WTC11 (cell line): ENCODE measurements at regions not wholly inside any gene's neighbourhood (a gene's known extent, or its start where the extent isn't known, plus 50 kb on each side); places are given as distances from the start of the nearest gene placed in this dataset.

Source experiments
- ATAC-seq: fragments of 200-7000 bp; cut with Tn5 transposase; 2 replicates; pipeline ENCODE4 v1.10.0; 2021; ENCODE audit warnings: mild to moderate bottlenecking, moderate library complexity
- CTCF ChIA-PET: fragments of 300-600 bp; sonication (Branson Sonifier 250); formaldehyde crosslinking; loops from one replicate; lab custom pipeline; 2021; ENCODE audit warnings: antibody characterized with exemption; lab: Charles Lee
- POLR2A ChIA-PET: fragments of 350-600 bp; sonication (Branson Sonifier 250); formaldehyde crosslinking; loops from one replicate; lab custom pipeline; 2021; ENCODE audit warnings: antibody characterized with exemption; lab: Charles Lee
- DNase-seq: peaks from one replicate; pipeline ENCODE4 v3.0.0; 2021; ENCODE audit warnings: low spot score
- H3K27ac Mint-ChIP-seq: 2 replicates; pipeline ENCODE4 v1.8.0; 2021; ENCODE audit warnings: mixed read lengths
- H3K27me3 Mint-ChIP-seq: 2 replicates; pipeline ENCODE4 v1.8.0; 2021; ENCODE audit warnings: low read depth, mild to moderate bottlenecking, moderate library complexity, mixed read lengths
- H3K36me3 Mint-ChIP-seq: 2 replicates; pipeline ENCODE4 v1.8.0; 2021; ENCODE audit warnings: mixed read lengths
- H3K4me1 Mint-ChIP-seq: 2 replicates; pipeline ENCODE4 v1.8.0; 2022; ENCODE audit warnings: mixed read lengths
- H3K4me3 Mint-ChIP-seq: 2 replicates; pipeline ENCODE4 v1.8.0; 2021; ENCODE audit warnings: mild to moderate bottlenecking, moderate library complexity, mixed read lengths
- H3K9me3 Mint-ChIP-seq: 2 replicates; pipeline ENCODE4 v1.8.0; 2021; ENCODE audit warnings: mixed read lengths
- CBFB ChIP-seq: sonication (generic); formaldehyde crosslinking; IDR thresholded peaks from 2 replicates; pipeline ENCODE4 v1.8.1; 2022; ENCODE audit warnings: mild to moderate bottlenecking, low read depth, missing genetic modification reagents
- ETV6 ChIP-seq: sonication (generic); formaldehyde crosslinking; IDR thresholded peaks from 2 replicates; pipeline ENCODE4 v1.8.1; 2022; ENCODE audit warnings: mild to moderate bottlenecking, missing genetic modification reagents
- PRRX2 ChIP-seq: fragments of 250-450 bp; sonication (Bioruptor Pico); IDR thresholded peaks from 2 replicates; pipeline ENCODE4 v1.8.0; 2021; ENCODE audit warnings: mild to moderate bottlenecking
- SP1 ChIP-seq: sonication (generic); formaldehyde crosslinking; conservative IDR thresholded peaks from 2 replicates; pipeline ENCODE4 v1.8.1; 2022; ENCODE audit warnings: missing genetic modification reagents
- TEAD1 ChIP-seq: sonication (generic); formaldehyde crosslinking; IDR thresholded peaks from 2 replicates; pipeline ENCODE4 v1.8.0; 2022; ENCODE audit warnings: mild to moderate bottlenecking, missing genetic modification reagents
- ZBTB21 ChIP-seq: sonication (generic); formaldehyde crosslinking; IDR thresholded peaks from 2 replicates; pipeline ENCODE4 v1.8.1; 2023; ENCODE audit warnings: mild to moderate bottlenecking, missing genetic modification reagents, borderline replicate concordance
- ZNF121 ChIP-seq: sonication (generic); formaldehyde crosslinking; IDR thresholded peaks from 2 replicates; pipeline ENCODE4 v1.8.0; 2023; ENCODE audit warnings: missing genetic modification reagents
- ZNF317 ChIP-seq: sonication (generic); formaldehyde crosslinking; IDR thresholded peaks from 2 replicates; pipeline ENCODE4 v1.8.1; 2023; ENCODE audit warnings: low read depth, mild to moderate bottlenecking, moderate library complexity, missing genetic modification reagents, borderline replicate concordance
- TF ChIP-seq, protein P1 (sequence below): sonication (generic); formaldehyde crosslinking; IDR thresholded peaks from 2 replicates; pipeline ENCODE4 v1.8.0; 2022; ENCODE audit warnings: missing genetic modification reagents
- TF ChIP-seq, protein P2 (sequence below): sonication (generic); formaldehyde crosslinking; IDR thresholded peaks from 2 replicates; pipeline ENCODE4 v1.8.0; 2022; ENCODE audit warnings: mild to moderate bottlenecking, missing genetic modification reagents
- TF ChIP-seq, protein P3 (sequence below): sonication (generic); formaldehyde crosslinking; IDR thresholded peaks from 2 replicates; pipeline ENCODE4 v1.8.0; 2023; ENCODE audit warnings: missing genetic modification reagents

DNA sequence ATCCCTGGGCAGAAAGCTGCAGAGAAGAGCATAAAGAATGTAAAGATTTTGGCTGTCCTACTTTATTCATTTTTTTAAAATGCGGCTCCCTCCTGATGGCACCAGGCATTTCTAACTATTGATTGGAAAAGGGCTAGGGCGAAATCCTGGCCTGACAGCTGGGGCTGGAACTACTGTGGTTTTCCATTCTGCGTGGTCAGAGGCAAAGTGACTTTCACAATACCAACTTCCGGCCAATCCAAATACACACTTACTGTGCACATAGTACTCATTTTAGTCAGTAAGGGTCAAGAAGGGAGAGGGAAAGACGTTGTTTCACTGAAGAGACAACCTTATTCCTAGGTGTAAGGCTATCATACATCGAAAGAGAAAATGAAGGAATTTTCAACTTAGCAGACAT is 113.8 kb upstream of the PMFBP1 start:
- H3K36me3 Mint-ChIP-seq, result no peaks in the 10 kb centered on the region; the same call in 1 of the 2 replicates
- DNase-seq (no peak), ATAC-seq (peak; percentile 6; the same call in 1 of the 2 replicates)
- peak overlapping the region; percentile 26; the same call in 1 of the 2 replicates for H3K4me3 Mint-ChIP-seq
- no peaks in the 10 kb centered on the region for H3K27me3 Mint-ChIP-seq
- POLR2A ChIA-PET, result no interaction called here
- TF ChIP-seq ZNF317 (CRISPR knock-in tag) (no peak), SP1 (no peak), PRRX2 (CRISPR knock-in tag) (no peak)
- TF ChIP-seq, protein P1, sequence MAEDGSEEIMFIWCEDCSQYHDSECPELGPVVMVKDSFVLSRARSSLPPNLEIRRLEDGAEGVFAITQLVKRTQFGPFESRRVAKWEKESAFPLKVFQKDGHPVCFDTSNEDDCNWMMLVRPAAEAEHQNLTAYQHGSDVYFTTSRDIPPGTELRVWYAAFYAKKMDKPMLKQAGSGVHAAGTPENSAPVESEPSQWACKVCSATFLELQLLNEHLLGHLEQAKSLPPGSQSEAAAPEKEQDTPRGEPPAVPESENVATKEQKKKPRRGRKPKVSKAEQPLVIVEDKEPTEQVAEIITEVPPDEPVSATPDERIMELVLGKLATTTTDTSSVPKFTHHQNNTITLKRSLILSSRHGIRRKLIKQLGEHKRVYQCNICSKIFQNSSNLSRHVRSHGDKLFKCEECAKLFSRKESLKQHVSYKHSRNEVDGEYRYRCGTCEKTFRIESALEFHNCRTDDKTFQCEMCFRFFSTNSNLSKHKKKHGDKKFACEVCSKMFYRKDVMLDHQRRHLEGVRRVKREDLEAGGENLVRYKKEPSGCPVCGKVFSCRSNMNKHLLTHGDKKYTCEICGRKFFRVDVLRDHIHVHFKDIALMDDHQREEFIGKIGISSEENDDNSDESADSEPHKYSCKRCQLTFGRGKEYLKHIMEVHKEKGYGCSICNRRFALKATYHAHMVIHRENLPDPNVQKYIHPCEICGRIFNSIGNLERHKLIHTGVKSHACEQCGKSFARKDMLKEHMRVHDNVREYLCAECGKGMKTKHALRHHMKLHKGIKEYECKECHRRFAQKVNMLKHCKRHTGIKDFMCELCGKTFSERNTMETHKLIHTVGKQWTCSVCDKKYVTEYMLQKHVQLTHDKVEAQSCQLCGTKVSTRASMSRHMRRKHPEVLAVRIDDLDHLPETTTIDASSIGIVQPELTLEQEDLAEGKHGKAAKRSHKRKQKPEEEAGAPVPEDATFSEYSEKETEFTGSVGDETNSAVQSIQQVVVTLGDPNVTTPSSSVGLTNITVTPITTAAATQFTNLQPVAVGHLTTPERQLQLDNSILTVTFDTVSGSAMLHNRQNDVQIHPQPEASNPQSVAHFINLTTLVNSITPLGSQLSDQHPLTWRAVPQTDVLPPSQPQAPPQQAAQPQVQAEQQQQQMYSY, result peak; percentile 81
- H3K9me3 Mint-ChIP-seq, result no peaks in the 10 kb centered on the region
- CTCF ChIA-PET, result interaction anchor here (1.0 to 2.7 kb wide), 3 partner anchors 90 to 181 kb away, joined by 5 to 8 read pairs (median 8); no protein-coding TSS in a partner anchor
- peak overlapping the region; percentile 36; the same call in 1 of the 2 replicates for H3K27ac Mint-ChIP-seq
- H3K4me1 Mint-ChIP-seq, result peaks cover 34% of the 10 kb centered on the region

DNA sequence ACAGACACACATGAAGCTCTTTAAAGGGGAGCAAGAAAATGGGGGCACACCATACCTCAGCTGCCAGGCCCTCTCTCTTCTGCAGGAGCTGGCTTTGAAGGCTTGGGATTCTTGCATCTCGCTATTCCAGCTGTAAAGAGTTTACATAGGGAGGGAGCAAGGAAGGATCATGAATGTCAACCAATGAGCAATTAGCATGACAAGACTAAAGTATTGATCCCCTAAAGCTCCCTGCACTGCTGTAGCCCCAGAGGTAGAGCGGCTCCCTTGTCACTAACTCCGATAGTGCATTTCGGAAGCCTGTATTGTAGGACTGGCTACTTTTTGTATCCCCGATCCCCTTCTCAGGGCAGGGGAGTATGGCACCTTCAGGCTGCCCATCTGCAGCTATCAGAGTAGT is 113.4 kb upstream of the PMFBP1 start:
- Mint-ChIP-seq H3K27me3 (no peaks in the 10 kb centered on the region), H3K27ac (peak overlapping the region; percentile 36; the same call in 1 of the 2 replicates), H3K9me3 (no peaks in the 10 kb centered on the region), H3K36me3 (no peaks in the 10 kb centered on the region; the same call in 1 of the 2 replicates), H3K4me3 (peak overlapping the region; percentile 26; the same call in 1 of the 2 replicates), H3K4me1 (peaks cover 34% of the 10 kb centered on the region)
- CTCF ChIA-PET, result interaction anchor here (0.6 to 2.7 kb wide), 6 partner anchors 85 to 248 kb away, joined by 3 to 8 read pairs (median 4); no protein-coding TSS in a partner anchor
- POLR2A ChIA-PET, result interaction anchor here (0.8 kb wide), 1 partner anchor 18 kb away, joined by 5 read pairs; no protein-coding TSS in a partner anchor
- TF ChIP-seq TEAD1 (CRISPR knock-in tag) (peak; percentile 46; the same call in 1 of the 2 replicates), ZBTB21 (CRISPR knock-in tag) (no peak), CBFB (CRISPR knock-in tag) (no peak), ZNF121 (no peak), SP1 (0 out of 2 replicates have a peak, but pooled peaks have one; percentile 30)
- TF ChIP-seq, protein P2, sequence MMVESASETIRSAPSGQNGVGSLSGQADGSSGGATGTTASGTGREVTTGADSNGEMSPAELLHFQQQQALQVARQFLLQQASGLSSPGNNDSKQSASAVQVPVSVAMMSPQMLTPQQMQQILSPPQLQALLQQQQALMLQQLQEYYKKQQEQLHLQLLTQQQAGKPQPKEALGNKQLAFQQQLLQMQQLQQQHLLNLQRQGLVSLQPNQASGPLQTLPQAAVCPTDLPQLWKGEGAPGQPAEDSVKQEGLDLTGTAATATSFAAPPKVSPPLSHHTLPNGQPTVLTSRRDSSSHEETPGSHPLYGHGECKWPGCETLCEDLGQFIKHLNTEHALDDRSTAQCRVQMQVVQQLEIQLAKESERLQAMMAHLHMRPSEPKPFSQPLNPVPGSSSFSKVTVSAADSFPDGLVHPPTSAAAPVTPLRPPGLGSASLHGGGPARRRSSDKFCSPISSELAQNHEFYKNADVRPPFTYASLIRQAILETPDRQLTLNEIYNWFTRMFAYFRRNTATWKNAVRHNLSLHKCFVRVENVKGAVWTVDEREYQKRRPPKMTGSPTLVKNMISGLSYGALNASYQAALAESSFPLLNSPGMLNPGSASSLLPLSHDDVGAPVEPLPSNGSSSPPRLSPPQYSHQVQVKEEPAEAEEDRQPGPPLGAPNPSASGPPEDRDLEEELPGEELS (CRISPR knock-in tag), result no peak
- TF ChIP-seq, protein P3, sequence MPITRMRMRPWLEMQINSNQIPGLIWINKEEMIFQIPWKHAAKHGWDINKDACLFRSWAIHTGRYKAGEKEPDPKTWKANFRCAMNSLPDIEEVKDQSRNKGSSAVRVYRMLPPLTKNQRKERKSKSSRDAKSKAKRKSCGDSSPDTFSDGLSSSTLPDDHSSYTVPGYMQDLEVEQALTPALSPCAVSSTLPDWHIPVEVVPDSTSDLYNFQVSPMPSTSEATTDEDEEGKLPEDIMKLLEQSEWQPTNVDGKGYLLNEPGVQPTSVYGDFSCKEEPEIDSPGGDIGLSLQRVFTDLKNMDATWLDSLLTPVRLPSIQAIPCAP (CRISPR knock-in tag), result no peak
- DNase-seq, result peak; percentile 33
- peak; percentile 97 for ATAC-seq

DNA sequence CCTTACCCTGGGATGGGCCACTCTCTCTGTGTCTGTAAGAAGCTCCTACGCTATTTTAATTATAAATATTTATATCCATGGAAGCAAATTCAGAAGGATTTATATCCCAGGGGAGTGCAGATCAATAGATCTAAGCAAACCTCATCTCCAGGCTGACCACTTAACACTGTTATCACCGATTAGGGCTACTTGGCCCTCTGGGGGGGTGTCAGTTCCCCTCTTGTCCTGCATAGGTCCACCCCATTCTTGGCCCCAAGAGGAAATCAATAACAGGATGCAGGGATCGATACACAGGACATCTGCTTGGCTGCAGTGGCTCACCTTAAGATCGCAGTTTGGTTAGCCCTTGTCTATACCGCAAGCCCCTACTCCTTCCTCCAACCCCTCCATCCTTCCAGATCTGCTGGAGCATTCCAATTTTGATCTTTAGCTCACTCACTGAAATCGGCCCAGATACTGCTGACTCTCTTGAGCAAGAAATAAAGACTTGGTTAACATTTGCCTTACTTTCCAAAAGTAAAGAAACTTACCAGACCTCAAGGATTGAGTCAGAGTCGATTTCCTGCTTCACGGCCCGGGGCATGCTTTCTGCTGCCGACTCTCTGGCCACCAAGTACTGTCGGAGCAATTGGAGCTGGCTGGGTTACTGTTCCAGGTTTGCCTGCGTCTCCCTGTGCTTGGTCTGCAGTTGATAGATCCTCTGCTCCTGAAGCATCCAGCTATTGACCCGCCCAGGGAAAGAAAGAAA is 112.3 kb upstream of the PMFBP1 start:
- no peaks in the 10 kb centered on the region; the same call in 1 of the 2 replicates for H3K36me3 Mint-ChIP-seq
- no peak overlapping the region for H3K4me3 Mint-ChIP-seq
- H3K27me3 Mint-ChIP-seq, result no peaks in the 10 kb centered on the region
- H3K4me1 Mint-ChIP-seq, result peaks cover 29% of the 10 kb centered on the region
- CTCF ChIA-PET, result interaction anchor here (0.7 to 2.7 kb wide), 6 partner anchors 13 to 116 kb away, joined by 3 to 8 read pairs (median 4); no protein-coding TSS in a partner anchor
- H3K27ac Mint-ChIP-seq, result no peak overlapping the region
- DNase-seq (no peak), ATAC-seq (peak; percentile 16)
- POLR2A ChIA-PET, result no interaction called here
- TF ChIP-seq ETV6, result peak; percentile 25; the same call in 1 of the 2 replicates
- TF ChIP-seq, protein P3 (CRISPR knock-in tag), result no peak
- no peaks in the 10 kb centered on the region for H3K9me3 Mint-ChIP-seq
